ENCODE measurements at regions not wholly inside any gene's neighbourhood (a gene's known extent, or its start where the extent isn't known, plus 50 kb on each side); places are given as distances from the start of the nearest gene placed in this dataset.

DNA sequence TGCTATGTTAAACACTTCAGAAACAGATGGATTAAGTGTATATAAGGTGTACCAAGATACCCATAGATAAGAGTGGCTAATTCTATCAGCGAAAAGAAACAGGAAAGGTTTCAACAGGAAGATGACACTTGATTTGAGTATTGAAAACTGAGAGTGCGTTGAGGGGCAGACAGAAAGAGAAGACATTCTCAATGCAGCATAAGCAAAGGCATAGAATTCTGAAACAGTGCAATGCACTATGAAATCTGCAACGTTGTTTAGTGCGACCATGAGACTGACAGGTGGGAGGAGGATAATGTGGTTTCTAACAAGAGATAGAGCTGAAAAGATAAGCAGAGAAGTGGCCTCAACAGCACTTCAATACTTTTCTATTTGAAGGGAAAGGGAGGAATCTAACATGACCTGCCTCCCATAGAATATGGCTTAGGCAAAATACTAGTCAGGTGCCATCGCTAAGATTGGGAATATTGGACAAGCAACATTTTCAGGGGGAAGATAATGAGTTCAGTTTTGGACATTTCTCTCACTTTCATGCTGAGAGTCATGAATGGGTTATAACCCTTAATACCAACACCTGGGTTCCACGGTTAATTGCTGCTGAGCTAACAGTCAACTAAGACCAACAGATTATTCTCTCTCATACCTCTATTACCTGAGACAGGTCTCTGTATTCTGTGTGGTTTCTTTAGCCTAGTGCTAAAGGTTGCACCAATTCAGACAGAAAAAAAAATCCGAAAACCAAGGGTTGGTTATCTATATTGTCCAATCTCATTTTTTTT is 312.9 kb upstream of the ARID1B start:
- TF ChIP-seq, protein P1, sequence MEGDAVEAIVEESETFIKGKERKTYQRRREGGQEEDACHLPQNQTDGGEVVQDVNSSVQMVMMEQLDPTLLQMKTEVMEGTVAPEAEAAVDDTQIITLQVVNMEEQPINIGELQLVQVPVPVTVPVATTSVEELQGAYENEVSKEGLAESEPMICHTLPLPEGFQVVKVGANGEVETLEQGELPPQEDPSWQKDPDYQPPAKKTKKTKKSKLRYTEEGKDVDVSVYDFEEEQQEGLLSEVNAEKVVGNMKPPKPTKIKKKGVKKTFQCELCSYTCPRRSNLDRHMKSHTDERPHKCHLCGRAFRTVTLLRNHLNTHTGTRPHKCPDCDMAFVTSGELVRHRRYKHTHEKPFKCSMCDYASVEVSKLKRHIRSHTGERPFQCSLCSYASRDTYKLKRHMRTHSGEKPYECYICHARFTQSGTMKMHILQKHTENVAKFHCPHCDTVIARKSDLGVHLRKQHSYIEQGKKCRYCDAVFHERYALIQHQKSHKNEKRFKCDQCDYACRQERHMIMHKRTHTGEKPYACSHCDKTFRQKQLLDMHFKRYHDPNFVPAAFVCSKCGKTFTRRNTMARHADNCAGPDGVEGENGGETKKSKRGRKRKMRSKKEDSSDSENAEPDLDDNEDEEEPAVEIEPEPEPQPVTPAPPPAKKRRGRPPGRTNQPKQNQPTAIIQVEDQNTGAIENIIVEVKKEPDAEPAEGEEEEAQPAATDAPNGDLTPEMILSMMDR (IDR thresholded peaks at IDR 0.05; ENCODE audit: borderline replicate concordance, insufficient read depth, low read depth, low read length) = no peak

DNA sequence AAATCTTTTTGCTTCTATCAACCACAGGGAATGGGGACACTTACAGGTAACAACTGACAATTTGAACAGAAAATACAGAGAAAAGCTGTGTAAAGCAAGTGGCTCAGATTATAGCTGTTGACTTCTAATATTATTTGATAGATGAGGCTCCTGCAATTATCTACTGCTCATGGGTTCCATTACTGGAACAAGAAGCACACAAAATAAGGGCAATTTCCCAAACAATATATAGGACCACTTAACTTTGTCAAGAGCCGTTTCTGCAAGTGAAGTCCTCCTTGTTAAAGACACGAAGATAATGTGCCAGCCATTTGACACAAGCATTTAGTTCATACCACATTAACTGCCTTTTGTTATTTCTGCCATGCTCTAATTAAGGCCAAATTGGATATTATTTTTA is 315.5 kb upstream of the ARID1B start:
- TF ChIP-seq, protein P1 (IDR thresholded peaks at IDR 0.05; ENCODE audit: borderline replicate concordance, insufficient read depth, low read depth, low read length) = no peak
- H3K4me3 ChIP-seq (ENCODE audit: low read depth, low read length) = no peak overlapping the region

More for the DNA sequence above, 312.9 kb upstream of the ARID1B start:
- no peak overlapping the region for H3K4me3 ChIP-seq (ENCODE audit: low read depth, low read length)

DNA sequence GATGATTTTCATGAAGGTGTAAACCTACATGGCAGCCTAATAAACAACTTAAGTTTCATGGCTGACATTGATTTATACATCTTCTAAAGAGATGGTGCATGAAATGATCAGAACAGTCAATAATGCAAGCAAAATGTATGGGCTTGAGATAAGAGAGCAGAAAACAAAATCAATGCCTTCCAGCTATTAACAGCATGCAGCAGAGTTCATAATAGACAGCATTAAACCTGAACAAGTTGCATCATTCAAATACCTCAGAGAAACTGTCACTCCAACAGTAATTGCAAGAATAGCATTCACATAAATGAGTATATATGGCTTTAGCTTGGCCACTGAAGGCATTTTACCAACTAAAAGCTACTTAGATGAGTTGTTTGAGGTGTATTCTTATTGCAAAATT is 319.6 kb upstream of the ARID1B start:
- no peak overlapping the region for H3K4me3 ChIP-seq (ENCODE audit: low read depth, low read length)
- TF ChIP-seq, protein P1 (IDR thresholded peaks at IDR 0.05; ENCODE audit: borderline replicate concordance, insufficient read depth, low read depth, low read length) = no peak

- H3K4me3 ChIP-seq (ENCODE audit: low read depth, low read length) = no peak overlapping the region
- TF ChIP-seq, protein P1 (IDR thresholded peaks at IDR 0.05; ENCODE audit: borderline replicate concordance, insufficient read depth, low read depth, low read length) = no peak
Observed at GRCh38 chr6:156455847-156456246, 321.3 kb upstream of the ARID1B start.

DNA sequence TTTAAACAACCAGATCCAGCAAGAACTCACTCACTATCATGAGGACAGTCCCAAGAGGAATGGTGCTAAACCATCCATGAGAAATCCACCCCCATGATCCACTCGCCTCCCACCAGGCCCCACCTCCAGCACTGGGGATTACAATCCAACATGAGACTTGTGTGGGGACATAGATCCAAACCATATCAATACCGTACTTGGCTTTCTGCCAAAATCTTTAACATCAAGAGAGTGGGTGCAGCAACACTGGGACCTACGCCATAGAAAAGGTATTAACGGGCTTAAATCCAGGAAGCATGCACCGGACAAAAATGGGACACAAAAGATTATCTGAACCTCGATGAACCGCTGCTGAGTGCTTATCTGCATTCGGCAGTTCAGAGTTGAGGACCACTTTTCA is 322.3 kb upstream of the ARID1B start:
- TF ChIP-seq, protein P1 (IDR thresholded peaks at IDR 0.05; ENCODE audit: borderline replicate concordance, insufficient read depth, low read depth, low read length) = no peak
- H3K4me3 ChIP-seq (ENCODE audit: low read depth, low read length) = no peak overlapping the region

DNA sequence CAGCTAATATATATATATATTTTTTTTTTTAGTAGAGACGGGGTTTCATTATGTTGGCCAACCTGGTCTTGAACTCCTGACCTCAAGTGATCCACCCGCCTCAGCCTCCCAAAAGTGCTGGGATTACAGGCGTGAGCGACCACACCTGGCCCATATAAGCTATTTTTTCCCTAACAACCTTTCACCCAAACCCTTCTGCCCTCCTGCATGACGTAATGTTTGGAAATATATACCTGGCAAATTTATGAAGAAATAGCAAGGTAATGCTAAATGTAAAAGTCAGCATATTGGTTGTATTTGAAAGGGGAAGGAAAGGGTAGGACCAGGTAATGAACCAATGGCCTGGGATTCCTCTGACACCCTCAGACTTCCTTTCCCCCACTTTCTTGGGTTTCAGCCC is 325.5 kb upstream of the ARID1B start:
- no peak overlapping the region for H3K4me3 ChIP-seq (ENCODE audit: low read depth, low read length)
- TF ChIP-seq, protein P1 (IDR thresholded peaks at IDR 0.05; ENCODE audit: borderline replicate concordance, insufficient read depth, low read depth, low read length) = no peak

- H3K4me3 ChIP-seq (ENCODE audit: low read depth, low read length) = no peak overlapping the region
- TF ChIP-seq, protein P1 (IDR thresholded peaks at IDR 0.05; ENCODE audit: borderline replicate concordance, insufficient read depth, low read depth, low read length) = no peak
Observed at GRCh38 chr6:156451088-156451487, 326.1 kb upstream of the ARID1B start.
